ENCODE measurements at regions not wholly inside any gene's neighbourhood (a gene's known extent, or its start where the extent isn't known, plus 50 kb on each side); places are given as distances from the start of the nearest gene placed in this dataset.

- DNase-seq: no peak
Measured at GRCh38 chr9:97747201-97747965, 50.2 kb upstream of the XPA start.

DNA sequence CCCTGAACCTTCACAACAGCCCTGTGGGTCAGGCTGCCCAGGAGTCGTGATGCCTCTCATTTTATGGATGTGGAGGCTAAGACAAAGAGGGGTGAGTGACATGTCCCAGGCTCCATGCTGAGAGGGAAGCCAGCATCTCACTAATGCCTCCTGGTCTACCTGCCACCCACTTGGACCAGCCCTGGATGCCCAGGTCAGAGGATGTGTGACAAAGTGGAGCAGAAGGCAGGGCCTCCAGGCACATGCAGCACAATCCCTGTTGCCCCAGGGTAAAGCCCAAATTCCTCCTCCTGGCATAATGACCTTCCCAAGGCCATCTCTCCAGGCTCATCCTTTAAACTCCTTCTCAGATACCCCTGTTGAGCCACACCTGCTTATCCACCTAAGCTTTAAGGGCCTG is 51.4 kb upstream of the XPA start:
- DNase-seq: no peak

GRCh38 chr9:97749928-97750327 is 52.8 kb upstream of the XPA start:
- DNase-seq: no peak

GRCh38 chr9:97751531-97751930 is 54.4 kb upstream of the XPA start:
- DNase-seq: no peak

- DNase-seq: no peak
Measured at GRCh38 chr9:97752274-97752673, 55.1 kb upstream of the XPA start.

- DNase-seq: no peak
Measured at GRCh38 chr9:97753364-97753763, 56.2 kb upstream of the XPA start.

DNA sequence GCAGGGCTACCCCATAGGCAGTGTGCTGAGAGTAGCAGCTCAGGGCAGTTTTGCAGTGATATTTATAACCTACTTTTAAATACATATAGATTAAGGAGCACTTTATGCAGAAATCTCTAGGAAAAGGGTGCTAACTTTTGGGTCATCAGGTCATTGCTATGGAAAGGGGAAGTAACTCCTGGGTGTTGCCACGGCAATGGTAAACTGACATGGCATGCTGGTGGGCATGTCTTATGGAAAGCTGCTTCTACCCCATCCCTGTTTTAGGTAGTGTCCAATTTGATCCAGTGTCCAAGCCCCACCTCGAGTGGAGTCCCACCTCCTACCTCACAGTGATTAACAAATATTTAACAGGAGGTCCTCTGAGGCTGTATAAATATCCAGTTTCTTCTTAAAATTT is 56.8 kb upstream of the XPA start:
- DNase-seq: no peak

DNA sequence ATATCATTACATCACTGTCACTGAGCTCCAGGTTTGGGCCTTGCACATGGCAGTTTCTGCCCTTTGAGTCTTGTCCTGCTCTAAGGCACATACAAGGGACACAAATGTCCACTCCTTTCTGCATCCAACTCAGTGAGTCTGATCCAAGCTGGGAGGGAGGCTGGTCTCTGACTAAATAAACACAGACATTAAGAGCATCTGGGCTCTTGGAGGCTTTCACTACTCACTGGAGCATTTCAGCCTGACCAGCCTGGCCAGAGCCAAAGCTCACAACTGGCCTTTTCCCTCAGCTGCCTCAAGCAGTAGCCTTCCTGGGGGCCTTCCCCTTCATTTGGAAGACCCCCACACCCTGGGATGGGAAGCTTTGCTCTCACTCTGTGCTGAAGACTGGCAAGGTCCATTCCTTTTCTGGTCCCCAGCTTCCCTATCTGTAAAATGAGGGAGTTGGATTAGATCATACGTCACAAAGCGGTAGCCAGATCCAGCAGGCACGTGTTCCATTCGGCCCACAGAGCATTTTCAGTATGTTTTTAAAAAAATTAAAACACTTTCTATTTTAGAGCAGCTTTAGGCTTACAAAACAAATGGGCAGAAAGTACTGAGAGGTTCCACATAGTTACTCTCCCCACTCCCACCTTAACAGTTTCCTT is 58.6 kb upstream of the XPA start:
- DNase-seq: no peak

DNA sequence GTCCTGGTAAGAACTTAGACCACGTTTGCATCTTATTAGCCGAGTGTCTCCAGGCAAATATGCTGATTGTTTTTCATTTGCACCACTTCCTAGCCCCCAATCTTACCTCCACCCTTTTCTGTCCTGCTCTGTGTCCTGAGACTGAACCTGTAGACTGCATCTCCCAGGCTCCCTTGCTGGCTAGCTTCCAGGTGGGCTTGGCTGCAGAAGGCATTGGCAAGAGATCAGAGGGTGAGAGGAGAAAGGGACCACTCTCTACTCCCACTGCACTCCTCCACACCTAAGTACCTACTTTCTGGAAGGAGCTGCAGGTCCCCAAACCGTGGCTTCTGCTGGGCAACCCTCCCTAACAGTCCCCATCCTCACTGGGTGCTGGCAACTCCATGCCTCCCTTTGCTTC is 59.9 kb upstream of the XPA start:
- no peak for DNase-seq

DNA sequence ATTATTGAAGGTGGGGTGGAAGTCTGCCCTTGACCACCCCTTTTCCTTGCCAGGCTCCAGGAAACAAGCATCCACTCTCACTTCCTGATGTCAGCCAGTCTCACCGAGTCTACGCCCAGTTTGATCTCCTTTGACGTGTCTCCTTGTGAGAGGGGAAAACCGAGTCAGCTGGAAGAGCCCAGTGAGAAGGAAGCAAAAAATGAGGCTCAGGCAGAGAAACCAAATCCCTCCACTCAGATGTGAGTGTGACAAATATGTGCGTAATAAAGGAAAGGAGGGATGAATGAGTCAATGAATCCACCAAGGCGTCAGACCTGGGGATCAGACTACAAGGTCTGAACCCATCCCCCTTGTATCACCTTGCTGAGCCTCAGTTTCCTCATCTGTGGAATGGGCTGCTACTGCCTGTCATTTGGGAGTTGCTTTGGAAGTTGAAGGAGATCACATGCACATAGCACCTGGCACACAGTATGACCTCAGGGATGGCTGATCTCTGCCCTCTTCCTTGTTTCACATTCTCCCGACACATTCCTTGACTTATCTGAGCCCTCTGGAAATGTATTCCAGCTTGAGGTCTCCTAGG is 61.3 kb upstream of the XPA start:
- DNase-seq: no peak

DNA sequence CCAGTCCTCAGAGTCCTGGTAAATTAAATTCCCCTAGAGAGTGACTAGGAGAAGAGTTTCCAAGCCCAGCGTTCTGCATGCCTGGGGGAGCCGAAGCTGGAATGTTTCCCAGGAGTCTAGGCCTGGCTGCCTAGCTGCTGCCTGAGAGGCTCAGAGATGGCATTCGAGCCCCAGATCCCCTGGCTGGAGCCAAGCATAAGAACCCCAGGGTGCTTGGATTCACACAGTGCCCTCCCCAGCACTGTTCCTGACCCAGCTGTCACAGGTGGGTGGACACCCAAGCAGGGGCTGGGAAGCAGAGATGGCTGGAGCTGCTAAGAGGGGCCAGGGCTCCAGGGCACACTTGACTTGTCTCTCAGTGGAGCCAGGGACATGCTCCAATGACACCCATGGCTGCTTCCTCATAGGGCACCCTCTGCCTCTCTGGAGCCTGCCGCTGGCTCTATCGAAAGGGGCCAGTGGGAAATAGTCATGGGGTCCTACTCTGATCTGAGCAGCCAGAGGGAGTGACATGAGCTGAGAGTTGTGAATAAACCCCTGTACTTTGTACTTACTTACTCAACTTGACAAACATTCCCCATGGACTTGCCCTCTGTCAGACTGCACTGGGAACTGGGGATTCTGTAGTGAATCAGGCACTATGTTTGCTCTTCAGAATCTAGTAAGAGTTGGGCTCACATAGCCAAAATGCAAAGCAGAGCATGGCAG is 62.6 kb upstream of the XPA start:
- no peak for DNase-seq

- DNase-seq: no peak
Measured at GRCh38 chr9:97761056-97761598, 64.0 kb upstream of the XPA start.

- no peak for DNase-seq
Measured at GRCh38 chr9:97761879-97762278, 64.7 kb upstream of the XPA start.

DNA sequence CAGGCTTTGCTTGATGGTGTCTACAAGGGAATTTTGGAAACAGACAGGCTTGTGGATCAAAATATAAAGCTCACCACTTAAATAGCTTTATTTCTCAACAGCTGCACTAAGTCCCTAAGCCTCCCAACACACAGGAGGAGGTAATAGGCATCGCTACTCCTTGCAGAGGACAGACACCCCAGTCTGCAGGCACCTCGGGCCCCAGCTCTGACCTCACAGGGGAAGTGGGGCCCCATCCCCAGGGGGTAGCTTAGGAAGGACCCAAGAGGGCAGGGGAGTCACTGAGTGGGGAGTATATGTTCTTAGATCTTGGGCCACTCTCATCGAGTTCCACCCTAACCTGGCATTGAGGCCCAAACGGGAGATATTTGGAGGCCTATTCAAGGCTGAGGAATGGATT is 66.7 kb upstream of the XPA start:
- no peak for DNase-seq

DNA sequence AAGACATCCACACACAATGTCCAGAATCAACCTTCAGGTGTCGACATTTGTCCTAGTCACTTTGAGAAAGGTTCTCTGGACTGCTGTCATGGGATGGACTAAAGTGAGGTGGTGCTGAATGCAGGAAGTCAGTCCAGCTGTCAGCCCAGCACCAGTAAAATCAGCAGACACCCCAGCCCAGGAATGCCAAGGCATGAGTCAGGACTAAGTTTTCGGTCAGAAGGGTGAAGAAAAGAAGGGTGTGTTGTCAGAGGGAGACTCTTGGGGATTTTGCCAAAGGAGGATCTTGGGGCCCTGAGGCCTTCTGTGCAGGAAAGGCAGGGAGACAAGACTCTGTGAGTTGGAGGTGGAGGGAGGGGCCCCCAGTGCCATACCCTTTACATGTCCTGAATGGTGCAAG is 69.0 kb upstream of the XPA start:
- DNase-seq: no peak

- DNase-seq: no peak
Measured at GRCh38 chr9:97766610-97767009, 69.5 kb upstream of the XPA start.

DNA sequence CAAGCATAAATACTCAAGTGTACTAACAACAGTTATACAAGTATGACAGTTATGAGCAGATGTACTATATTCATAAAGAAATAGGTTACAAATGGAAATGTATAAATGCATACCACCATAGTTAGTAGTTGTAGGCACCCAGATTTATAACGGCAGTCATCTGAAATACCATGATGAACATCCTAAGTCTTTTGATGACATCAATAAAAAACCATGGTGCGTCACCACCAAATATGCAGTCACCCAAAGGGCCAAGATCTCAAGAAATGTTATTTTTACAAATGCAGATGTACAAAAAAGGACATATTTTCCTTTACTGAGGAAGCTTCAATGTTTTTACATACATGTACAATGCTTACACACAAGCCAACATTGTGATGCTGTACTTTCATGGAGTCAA is 70.8 kb upstream of the XPA start:
- no peak for DNase-seq

DNA sequence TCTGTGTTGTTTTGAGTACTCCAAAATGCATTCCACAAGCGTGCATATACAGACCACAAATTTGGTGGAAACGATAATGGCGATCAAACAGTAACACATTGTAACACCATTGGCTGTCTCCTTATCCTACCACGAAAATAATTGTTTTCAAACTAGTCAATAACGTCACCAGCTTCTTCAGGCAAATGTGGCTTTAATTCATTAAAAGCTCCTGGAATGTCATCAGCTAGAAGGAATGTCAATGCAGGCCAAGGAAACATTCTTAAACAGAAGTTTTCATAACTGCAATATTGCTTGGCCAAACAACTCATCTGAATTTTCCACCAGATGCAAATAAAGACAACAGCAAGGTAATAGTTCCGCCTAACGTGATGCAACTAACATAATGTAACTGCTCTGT is 71.6 kb upstream of the XPA start:
- no peak for DNase-seq

DNA sequence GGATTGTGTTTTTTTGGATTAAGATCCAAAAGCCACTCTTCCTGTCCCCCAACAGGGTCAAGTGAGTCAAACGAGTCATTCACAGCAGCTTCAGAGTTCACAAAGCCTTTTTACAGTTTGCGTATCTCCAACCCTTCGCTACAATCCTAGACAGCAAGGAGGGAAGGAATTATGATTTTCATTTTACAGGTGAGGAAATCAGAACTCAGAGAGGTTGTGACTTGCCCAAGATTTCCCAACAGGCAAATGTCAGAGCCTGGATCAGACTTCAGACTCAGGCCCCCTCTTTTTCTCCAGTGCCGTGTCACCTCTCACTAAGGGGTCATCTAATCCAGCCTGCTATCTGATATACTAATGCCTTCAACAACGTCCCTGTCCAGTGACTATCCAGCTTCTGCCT is 72.1 kb upstream of the XPA start:
- no peak for DNase-seq

DNA sequence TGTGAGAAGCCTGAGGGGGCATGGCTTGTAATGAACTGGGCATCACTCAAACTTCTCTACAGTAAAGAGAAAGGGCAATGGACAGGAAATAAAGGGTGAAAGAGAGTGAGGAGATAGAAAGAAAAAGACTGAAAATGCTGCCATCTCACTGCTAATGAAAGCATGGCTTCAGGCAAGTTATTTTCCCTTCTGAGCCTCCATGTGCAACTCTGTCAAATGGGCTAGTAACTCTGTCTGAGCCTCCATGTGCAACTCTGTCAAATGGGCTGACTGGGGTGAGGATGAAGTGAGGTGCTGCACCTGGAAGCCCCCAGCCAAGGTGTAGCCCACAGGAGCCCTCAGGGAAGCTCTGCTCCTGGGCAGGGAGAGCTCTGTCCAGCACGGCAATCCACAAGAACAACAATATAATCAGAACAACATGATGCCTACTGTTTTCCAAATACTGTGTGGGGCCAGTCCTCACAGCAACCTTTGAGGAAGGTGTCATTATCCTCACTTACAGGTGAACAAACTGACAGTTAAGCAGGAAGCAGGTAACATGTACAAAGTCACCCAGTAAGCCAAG is 73.8 kb upstream of the XPA start:
- no peak for DNase-seq

GRCh38 chr9:97771641-97772040 is 74.5 kb upstream of the XPA start:
- DNase-seq: no peak

DNA sequence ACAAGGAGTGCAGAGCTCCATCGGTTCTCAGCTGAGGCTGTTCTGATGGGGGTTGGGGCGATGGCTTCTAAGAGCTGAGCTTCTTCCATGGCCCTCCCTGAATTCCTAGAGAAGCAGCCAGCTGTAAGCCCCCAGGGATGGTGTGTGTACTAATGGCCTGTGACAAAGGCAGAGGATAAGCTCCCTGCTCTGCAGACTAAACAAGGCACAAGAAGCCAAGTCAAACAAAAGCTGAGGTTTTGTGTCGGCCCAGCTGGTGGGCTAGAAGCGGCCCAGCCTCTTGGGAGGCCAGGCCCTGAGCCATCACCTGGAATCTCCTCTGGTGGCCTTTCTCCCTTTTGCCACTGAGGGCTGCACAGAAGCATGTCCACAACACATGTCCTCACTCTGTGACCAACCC is 75.0 kb upstream of the XPA start:
- no peak for DNase-seq

- DNase-seq: no peak
Measured at GRCh38 chr9:97773091-97773490, 76.0 kb upstream of the XPA start.

Measured in stimulated activated naive CD4-positive, alpha-beta T cell (primary cell).